ENCODE measurements at regions not wholly inside any gene's neighbourhood (a gene's known extent, or its start where the extent isn't known, plus 50 kb on each side); places are given as distances from the start of the nearest gene placed in this dataset.

DNA sequence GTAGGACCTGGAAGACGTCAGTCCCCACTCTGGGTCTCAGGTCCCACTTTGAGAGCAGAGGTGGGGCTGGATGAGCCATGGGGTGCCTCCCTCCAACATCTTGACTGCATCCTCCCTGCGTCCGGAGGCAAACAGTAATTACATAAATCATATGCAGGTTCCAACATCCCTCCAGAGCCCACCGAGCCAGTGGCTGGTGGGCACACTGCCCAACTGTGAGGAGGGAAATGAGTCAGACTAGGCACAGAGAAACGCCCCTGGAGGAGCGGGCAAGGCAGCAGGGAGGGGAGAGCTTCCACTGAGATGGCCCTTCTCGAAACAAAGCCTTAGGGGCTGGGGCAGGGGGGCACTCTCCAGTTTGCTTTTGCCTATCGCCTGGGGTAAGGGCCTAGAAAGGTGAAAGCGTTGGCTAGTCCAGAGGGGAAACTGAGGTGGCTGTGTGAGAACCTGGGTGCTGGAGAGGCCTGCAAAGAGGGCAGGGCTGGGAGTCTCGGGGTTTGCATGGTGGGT lies 168.2 kb upstream of the MYCN start (continued):
- TF ChIP-seq ZNF274 (IDR thresholded peaks at IDR 0.05; ENCODE audit: low read length) (no peak), ZNF274 (tag by site-specific recombination; IDR thresholded peaks at IDR 0.05; ENCODE audit: borderline replicate concordance) (no peak), ZNF660 (tag by site-specific recombination; IDR thresholded peaks at IDR 0.05) (no peak), ZNF121 (tag by site-specific recombination; IDR thresholded peaks at IDR 0.05) (no peak)
- TF ChIP-seq, protein P1, sequence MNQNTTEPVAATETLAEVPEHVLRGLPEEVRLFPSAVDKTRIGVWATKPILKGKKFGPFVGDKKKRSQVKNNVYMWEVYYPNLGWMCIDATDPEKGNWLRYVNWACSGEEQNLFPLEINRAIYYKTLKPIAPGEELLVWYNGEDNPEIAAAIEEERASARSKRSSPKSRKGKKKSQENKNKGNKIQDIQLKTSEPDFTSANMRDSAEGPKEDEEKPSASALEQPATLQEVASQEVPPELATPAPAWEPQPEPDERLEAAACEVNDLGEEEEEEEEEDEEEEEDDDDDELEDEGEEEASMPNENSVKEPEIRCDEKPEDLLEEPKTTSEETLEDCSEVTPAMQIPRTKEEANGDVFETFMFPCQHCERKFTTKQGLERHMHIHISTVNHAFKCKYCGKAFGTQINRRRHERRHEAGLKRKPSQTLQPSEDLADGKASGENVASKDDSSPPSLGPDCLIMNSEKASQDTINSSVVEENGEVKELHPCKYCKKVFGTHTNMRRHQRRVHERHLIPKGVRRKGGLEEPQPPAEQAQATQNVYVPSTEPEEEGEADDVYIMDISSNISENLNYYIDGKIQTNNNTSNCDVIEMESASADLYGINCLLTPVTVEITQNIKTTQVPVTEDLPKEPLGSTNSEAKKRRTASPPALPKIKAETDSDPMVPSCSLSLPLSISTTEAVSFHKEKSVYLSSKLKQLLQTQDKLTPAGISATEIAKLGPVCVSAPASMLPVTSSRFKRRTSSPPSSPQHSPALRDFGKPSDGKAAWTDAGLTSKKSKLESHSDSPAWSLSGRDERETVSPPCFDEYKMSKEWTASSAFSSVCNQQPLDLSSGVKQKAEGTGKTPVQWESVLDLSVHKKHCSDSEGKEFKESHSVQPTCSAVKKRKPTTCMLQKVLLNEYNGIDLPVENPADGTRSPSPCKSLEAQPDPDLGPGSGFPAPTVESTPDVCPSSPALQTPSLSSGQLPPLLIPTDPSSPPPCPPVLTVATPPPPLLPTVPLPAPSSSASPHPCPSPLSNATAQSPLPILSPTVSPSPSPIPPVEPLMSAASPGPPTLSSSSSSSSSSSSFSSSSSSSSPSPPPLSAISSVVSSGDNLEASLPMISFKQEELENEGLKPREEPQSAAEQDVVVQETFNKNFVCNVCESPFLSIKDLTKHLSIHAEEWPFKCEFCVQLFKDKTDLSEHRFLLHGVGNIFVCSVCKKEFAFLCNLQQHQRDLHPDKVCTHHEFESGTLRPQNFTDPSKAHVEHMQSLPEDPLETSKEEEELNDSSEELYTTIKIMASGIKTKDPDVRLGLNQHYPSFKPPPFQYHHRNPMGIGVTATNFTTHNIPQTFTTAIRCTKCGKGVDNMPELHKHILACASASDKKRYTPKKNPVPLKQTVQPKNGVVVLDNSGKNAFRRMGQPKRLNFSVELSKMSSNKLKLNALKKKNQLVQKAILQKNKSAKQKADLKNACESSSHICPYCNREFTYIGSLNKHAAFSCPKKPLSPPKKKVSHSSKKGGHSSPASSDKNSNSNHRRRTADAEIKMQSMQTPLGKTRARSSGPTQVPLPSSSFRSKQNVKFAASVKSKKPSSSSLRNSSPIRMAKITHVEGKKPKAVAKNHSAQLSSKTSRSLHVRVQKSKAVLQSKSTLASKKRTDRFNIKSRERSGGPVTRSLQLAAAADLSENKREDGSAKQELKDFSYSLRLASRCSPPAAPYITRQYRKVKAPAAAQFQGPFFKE (tag by site-specific recombination; IDR thresholded peaks at IDR 0.05; ENCODE audit: borderline replicate concordance), result no peak
- TF ChIP-seq, protein P2, sequence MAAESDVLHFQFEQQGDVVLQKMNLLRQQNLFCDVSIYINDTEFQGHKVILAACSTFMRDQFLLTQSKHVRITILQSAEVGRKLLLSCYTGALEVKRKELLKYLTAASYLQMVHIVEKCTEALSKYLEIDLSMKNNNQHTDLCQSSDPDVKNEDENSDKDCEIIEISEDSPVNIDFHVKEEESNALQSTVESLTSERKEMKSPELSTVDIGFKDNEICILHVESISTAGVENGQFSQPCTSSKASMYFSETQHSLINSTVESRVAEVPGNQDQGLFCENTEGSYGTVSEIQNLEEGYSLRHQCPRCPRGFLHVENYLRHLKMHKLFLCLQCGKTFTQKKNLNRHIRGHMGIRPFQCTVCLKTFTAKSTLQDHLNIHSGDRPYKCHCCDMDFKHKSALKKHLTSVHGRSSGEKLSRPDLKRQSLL (tag by site-specific recombination; IDR thresholded peaks at IDR 0.05), result no peak
- TF ChIP-seq, protein P3, sequence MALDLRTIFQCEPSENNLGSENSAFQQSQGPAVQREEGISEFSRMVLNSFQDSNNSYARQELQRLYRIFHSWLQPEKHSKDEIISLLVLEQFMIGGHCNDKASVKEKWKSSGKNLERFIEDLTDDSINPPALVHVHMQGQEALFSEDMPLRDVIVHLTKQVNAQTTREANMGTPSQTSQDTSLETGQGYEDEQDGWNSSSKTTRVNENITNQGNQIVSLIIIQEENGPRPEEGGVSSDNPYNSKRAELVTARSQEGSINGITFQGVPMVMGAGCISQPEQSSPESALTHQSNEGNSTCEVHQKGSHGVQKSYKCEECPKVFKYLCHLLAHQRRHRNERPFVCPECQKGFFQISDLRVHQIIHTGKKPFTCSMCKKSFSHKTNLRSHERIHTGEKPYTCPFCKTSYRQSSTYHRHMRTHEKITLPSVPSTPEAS (tag by site-specific recombination; IDR thresholded peaks at IDR 0.05), result no peak

DNA sequence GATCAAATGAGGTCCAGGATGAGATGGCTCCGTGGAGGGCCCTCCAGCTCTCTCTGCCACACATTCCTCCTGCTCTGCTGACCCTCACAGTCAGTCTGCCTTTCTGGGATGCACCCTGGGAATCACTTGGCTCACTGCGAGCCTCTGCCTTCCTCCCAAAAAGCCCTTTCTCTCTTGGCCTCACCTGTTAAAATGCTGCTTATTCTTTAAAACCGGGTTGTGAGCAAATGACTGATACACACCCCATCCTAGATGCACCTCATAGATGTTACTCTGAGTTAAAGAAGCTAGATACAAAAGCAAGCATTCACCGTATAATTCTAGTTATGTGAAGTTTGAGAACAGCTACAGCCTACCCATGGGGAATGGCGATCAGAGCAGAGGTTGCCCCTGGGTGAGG lies 167.7 kb upstream of the MYCN start:
- TF ChIP-seq ZNF707 (tag by site-specific recombination; IDR thresholded peaks at IDR 0.05), result no peak
- no peak for TF ChIP-seq ZNF791 (tag by site-specific recombination; IDR thresholded peaks at IDR 0.05)
- POLR2A ChIA-PET, result interaction anchor here (0.6 kb wide), 1 partner anchor 22 kb away, joined by 5 read pairs; no protein-coding TSS in a partner anchor
- H3K4me1 ChIP-seq (ENCODE audit: control insufficient read depth, insufficient read depth, low read length), result no peaks in the 10 kb centered on the region
- no peaks in the 10 kb centered on the region for H3K9me3 ChIP-seq (ENCODE audit: control insufficient read depth, insufficient read depth, low read depth, low read length)
- H3K4me3 ChIP-seq (ENCODE audit: low read depth, low read length), result no peak overlapping the region
- CTCF ChIA-PET, result no interaction called here
- H3K36me3 ChIP-seq (ENCODE audit: control insufficient read depth in 2 of 2, insufficient read depth in 1 of 2, low read length in 2 of 2), result no peaks in the 10 kb centered on the region
- no peak overlapping the region for H3K27ac ChIP-seq (ENCODE audit: extremely low read depth, low read depth, low read length)

DNA sequence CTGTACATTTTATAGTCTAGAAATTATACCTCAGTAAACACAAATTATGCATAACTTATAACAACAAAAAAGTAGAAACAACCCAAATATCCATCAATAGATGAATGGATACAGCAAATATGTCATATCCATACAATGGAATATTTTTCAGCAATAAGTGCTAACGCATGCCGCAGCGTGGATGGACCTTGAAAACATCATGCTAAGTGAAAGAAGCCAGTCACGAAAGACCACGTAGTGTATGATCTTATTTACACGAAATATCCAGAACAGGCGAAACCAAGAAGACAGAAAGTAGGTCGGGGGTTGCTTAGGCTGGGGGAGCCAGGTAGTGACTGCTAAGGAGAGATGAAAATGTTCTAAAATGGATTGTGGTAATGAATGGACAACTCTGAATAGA lies 167.1 kb upstream of the MYCN start:
- no peak overlapping the region for H3K4me3 ChIP-seq (ENCODE audit: low read depth, low read length)
- H3K4me1 ChIP-seq (ENCODE audit: control insufficient read depth, insufficient read depth, low read length), result no peaks in the 10 kb centered on the region
- H3K27ac ChIP-seq (ENCODE audit: extremely low read depth, low read depth, low read length), result no peak overlapping the region
- no peaks in the 10 kb centered on the region for H3K9me3 ChIP-seq (ENCODE audit: control insufficient read depth, insufficient read depth, low read depth, low read length)
- no peaks in the 10 kb centered on the region for H3K36me3 ChIP-seq (ENCODE audit: control insufficient read depth in 2 of 2, insufficient read depth in 1 of 2, low read length in 2 of 2)
- ChIA-PET POLR2A (interaction anchor here (0.6 kb wide), 1 partner anchor 22 kb away, joined by 5 read pairs; no protein-coding TSS in a partner anchor), CTCF (no interaction called here)
- TF ChIP-seq ZNF202 (tag by site-specific recombination; IDR thresholded peaks at IDR 0.05; ENCODE audit: borderline replicate concordance), result no peak
- TF ChIP-seq, protein P4, sequence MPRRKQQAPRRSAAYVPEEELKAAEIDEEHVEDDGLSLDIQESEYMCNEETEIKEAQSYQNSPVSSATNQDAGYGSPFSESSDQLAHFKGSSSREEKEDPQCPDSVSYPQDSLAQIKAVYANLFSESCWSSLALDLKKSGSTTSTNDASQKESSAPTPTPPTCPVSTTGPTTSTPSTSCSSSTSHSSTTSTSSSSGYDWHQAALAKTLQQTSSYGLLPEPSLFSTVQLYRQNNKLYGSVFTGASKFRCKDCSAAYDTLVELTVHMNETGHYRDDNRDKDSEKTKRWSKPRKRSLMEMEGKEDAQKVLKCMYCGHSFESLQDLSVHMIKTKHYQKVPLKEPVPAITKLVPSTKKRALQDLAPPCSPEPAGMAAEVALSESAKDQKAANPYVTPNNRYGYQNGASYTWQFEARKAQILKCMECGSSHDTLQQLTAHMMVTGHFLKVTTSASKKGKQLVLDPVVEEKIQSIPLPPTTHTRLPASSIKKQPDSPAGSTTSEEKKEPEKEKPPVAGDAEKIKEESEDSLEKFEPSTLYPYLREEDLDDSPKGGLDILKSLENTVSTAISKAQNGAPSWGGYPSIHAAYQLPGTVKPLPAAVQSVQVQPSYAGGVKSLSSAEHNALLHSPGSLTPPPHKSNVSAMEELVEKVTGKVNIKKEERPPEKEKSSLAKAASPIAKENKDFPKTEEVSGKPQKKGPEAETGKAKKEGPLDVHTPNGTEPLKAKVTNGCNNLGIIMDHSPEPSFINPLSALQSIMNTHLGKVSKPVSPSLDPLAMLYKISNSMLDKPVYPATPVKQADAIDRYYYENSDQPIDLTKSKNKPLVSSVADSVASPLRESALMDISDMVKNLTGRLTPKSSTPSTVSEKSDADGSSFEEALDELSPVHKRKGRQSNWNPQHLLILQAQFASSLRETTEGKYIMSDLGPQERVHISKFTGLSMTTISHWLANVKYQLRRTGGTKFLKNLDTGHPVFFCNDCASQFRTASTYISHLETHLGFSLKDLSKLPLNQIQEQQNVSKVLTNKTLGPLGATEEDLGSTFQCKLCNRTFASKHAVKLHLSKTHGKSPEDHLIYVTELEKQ (tag by site-specific recombination; IDR thresholded peaks at IDR 0.05; ENCODE audit: borderline replicate concordance), result no peak
- TF ChIP-seq EGR2 (tag by site-specific recombination; IDR thresholded peaks at IDR 0.05; ENCODE audit: low read depth), result no peak
- no peak for TF ChIP-seq ZNF292 (tag by site-specific recombination; IDR thresholded peaks at IDR 0.05; ENCODE audit: borderline replicate concordance, low read depth)
- TF ChIP-seq, protein P5, sequence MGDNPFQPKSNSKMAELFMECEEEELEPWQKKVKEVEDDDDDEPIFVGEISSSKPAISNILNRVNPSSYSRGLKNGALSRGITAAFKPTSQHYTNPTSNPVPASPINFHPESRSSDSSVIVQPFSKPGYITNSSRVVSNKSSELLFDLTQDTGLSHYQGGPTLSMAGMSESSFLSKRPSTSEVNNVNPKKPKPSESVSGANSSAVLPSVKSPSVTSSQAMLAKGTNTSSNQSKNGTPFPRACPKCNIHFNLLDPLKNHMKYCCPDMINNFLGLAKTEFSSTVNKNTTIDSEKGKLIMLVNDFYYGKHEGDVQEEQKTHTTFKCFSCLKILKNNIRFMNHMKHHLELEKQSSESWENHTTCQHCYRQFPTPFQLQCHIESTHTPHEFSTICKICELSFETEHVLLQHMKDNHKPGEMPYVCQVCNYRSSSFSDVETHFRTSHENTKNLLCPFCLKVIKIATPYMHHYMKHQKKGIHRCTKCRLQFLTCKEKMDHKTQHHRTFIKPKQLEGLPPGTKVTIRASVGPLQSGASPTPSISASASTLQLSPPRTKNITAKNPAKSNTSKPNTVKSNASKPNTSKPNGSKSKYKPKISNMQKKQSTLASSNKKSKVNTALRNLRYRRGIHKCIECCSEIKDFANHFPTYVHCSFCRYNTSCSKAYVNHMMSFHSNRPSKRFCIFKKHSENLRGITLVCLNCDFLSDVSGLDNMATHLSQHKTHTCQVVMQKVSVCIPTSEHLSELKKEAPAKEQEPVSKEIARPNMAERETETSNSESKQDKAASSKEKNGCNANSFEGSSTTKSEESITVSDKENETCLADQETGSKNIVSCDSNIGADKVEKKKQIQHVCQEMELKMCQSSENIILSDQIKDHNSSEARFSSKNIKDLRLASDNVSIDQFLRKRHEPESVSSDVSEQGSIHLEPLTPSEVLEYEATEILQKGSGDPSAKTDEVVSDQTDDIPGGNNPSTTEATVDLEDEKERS (tag by site-specific recombination; IDR thresholded peaks at IDR 0.05), result no peak
- no peak for TF ChIP-seq TRIM28 (IDR thresholded peaks at IDR 0.05; ENCODE audit: borderline replicate concordance, low read length)
- no peak for TF ChIP-seq ZNF37A (tag by site-specific recombination; IDR thresholded peaks at IDR 0.05)
- TF ChIP-seq, protein P6, sequence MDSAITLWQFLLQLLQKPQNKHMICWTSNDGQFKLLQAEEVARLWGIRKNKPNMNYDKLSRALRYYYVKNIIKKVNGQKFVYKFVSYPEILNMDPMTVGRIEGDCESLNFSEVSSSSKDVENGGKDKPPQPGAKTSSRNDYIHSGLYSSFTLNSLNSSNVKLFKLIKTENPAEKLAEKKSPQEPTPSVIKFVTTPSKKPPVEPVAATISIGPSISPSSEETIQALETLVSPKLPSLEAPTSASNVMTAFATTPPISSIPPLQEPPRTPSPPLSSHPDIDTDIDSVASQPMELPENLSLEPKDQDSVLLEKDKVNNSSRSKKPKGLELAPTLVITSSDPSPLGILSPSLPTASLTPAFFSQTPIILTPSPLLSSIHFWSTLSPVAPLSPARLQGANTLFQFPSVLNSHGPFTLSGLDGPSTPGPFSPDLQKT (IDR thresholded peaks at IDR 0.05; ENCODE audit: borderline replicate concordance, low read depth, low read length), result no peak
